Coronary artery (tissue), 2 donors: ENCODE measurements at regions not wholly inside any gene's neighbourhood (a gene's known extent, or its start where the extent isn't known, plus 50 kb on each side); places are given as distances from the start of the nearest gene placed in this dataset.

Experiments
- DNase-seq: peaks from one replicate; pipeline ENCODE4 v3.0.0-alpha.2; 2017; ENCODE audit warnings: low spot score
- H3K27ac ChIP-seq, 2 donors: fragments of 200-600 bp; sonication (generic); one replicate each; pipeline ENCODE4 v1.5.1; 2016 to 2019
- H3K4me3 ChIP-seq: fragments of 200-600 bp; sonication (generic); 2 replicates; pipeline ENCODE4 v1.5.1; 2016; ENCODE audit warnings: mild to moderate bottlenecking, moderate library complexity
- TF ChIP-seq, protein P1 (sequence below): fragments of 200-600 bp; sonication (generic); IDR thresholded peaks from one replicate; pipeline ENCODE4 v1.5.1; 2019; ENCODE audit warnings: antibody characterized with exemption

DNA sequence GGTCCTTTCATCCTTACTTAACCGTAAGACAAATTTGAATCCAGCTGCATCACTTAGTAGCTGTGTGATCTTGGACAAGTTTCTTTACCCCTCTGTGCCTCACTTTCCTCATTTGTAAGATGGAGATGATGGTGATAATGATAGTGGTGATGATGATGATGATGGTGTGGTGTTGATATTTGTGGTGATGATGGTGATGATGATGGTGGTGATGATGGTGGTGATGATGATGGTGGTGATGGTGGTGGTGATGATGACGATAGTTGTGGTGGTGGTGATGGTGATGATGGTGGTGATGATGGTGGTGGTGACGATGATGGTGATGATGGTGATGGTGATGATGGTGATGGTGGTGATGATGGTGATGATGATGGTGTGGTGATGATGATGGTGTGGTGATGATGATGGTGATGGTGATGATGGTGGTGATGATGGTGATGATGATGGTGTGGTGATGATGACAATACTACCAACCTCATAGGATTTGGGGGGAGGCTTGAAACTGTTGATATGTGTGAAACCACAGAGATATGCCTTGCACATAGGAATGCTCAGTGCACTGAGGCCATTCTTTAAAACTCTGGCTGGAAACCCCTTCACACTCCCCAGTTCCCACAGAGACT lies 233.2 kb downstream of the LY86 start:
- TF ChIP-seq, protein P1, sequence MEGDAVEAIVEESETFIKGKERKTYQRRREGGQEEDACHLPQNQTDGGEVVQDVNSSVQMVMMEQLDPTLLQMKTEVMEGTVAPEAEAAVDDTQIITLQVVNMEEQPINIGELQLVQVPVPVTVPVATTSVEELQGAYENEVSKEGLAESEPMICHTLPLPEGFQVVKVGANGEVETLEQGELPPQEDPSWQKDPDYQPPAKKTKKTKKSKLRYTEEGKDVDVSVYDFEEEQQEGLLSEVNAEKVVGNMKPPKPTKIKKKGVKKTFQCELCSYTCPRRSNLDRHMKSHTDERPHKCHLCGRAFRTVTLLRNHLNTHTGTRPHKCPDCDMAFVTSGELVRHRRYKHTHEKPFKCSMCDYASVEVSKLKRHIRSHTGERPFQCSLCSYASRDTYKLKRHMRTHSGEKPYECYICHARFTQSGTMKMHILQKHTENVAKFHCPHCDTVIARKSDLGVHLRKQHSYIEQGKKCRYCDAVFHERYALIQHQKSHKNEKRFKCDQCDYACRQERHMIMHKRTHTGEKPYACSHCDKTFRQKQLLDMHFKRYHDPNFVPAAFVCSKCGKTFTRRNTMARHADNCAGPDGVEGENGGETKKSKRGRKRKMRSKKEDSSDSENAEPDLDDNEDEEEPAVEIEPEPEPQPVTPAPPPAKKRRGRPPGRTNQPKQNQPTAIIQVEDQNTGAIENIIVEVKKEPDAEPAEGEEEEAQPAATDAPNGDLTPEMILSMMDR: no peak
- H3K27ac ChIP-seq: no peak overlapping the region
- H3K4me3 ChIP-seq: no peak overlapping the region
- no peak for DNase-seq

DNA sequence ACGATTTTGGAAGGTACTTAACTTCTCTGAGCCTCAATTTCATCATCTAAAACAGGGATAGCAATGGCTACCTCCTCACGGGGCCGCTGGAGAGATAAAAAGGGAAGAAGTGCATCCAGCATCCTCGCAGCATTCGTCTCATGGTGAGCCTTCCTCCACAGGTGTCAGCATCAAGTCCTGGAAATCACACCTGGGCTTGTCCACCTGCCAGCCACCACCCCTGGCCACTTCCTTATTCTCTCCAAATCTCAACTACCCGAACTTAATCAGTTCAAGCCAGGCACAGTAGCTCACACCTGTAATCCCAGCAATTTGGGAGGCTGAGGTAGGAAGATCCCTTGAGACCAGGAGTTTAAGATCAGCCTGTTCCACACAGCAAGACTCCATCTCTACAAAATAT lies 234.5 kb downstream of the LY86 start:
- Histone ChIP-seq H3K4me3 (no peak overlapping the region), H3K27ac (no peak overlapping the region)
- no peak for DNase-seq
- TF ChIP-seq, protein P1: no peak

DNA sequence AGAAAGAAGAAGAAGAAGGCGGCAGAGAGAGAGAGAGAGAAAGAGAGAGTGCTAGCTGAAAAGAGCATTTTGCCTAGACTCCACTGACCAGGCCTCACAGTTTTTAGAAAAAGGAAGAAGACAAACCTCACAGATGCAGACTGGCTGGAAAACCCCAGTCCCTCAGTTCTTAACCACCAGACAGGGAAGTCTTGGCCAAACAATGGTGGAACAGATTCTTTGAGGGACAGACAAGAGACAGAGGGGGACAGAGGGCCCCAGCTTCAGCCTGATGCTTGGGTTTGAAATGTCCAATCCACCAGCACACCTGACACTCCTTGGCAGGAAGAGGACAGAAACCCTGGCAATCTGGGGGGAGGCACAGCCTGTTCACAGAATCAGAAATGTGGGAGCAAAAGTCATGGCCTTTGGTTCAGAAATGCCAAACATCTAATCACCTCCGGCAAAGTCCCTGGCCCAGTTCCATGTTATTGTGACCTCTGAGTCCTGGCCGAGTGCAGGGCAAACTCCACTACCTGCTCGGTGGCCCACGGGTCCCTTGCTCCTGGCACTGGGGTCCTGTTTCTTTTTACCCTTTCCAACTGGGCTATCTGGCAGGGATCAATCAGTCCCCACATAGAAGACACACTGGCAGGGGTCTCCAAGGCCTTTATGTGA lies 235.2 kb downstream of the LY86 start:
- no peak for DNase-seq

DNA sequence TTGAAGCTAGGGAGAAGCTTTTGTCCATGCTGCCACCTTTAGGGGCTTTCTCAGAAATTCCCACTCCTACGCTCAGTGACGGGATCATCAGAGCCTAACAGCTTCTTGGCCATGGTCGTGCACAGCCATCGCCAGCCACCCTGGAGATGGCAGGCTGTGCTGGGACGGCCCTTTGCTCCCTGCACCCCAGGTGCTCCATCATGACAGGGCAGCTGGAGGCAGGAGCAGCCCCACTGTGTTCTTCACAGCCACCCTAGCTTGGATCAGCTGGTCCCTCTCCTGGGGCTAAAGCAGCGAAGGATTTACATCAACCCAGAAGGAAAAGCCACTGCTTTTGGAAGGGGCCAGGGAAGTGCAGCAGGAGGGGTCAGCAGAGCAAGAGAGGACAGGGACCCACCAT lies 235.9 kb downstream of the LY86 start:
- Histone ChIP-seq H3K27ac (no peak overlapping the region), H3K4me3 (no peak overlapping the region)
- DNase-seq: no peak
- TF ChIP-seq, protein P1: no peak

More for the DNA sequence above, 235.2 kb downstream of the LY86 start:
- Histone ChIP-seq H3K27ac (no peak overlapping the region), H3K4me3 (no peak overlapping the region)
- TF ChIP-seq, protein P1: no peak

DNA sequence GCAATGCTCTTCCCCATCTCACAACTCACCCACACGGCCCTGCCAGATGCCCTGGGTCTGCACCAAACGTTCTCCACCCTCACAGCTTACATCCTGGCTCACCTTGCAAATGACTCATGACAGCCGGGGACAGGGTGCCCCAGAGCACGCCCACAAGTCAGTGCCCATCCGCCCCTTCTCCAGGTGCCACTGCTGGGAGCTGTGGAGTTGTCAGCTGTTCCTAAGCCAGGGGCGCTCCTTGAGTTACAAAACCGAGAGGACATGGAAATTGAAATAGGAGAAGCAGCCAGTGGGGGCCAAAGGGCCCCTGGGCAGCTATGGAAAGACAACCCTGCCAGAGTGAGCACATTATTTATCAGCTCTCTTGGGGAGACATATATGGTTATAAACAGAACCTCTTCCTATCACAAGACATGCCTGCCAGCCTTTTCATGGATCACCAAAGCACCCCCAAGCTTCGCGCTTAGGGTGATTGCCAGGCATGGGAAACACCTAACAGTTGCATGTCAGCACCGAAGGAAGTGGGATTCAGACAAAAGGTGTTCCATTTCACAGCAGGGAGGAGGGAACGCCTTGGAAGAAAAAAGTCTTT lies 236.8 kb downstream of the LY86 start:
- H3K4me3 ChIP-seq: no peak overlapping the region
- TF ChIP-seq, protein P1: no peak
- DNase-seq: no peak
- H3K27ac ChIP-seq: no peak overlapping the region

DNA sequence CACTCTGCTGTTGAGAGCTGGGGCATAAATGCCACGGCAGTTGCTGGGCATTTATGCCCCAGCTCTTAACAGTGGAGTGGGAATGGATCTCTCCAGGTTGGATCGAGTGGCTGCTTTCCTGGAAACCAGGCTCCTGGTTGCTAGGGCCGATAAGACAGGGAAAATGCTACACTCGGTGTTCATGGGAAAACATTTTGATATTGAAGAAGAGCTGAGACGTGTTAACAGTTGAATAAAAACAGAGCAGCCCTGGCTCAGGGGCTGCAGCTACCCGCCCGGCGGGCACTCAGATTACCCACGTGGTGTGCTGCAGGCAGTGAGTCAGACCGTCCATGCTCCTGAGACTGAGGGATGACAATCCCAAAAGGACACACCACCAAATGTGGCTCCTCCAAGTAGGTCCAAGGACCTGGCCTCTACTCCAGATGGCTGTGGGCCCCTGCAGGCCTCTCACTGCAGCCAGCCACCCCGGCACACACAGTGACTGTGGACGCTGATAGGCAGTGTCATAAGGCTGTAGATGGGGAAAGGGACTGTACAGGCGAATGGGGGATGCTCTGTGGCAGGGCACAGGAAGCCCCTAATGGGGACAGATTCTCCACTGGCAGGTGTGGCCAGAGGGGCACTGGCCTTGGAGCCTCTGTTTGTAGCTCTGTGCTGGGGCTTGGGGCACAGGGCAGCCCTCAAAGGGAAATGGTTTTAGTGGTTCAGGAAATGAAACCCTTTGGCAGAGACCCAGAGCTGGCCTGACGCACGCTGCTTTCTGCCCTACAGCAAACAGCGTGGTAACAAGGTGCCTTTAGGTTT lies 237.8 kb downstream of the LY86 start:
- peak overlapping the region in 1 of 2 donors; percentile 25 for H3K27ac ChIP-seq
- TF ChIP-seq, protein P1: no peak
- no peak overlapping the region for H3K4me3 ChIP-seq
- DNase-seq: no peak
